HG02885 (cell line): ENCODE measurements at regions not wholly inside any gene's neighbourhood (a gene's known extent, or its start where the extent isn't known, plus 50 kb on each side); places are given as distances from the start of the nearest gene placed in this dataset.

Experiments
- ATAC-seq: cut with Tn5 transposase; IDR thresholded peaks from one replicate; pipeline ENCODE4 v1.9.1; 2021; ENCODE audit warnings: mild to moderate bottlenecking; ENCODE audit not compliant: unreplicated experiment, poor library complexity

DNA sequence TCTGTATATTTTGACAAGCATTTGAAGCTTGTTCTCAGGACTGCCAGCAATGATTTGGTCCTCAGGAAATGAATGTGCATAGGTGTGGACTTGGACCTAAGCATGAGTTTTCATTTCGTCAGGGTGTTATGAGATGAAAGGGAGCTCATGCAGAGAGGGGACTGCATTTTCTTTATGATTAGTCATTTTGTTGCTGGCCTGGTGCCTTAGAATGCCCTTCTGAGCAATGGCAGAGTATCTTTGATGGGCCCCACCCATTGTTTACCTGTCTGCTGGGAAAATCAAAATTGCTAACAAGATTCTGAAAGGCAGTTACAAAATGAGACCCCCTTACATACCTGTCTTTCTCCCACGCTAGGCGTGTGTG is 51.5 kb upstream of the MTHFD1L start:
- peak; percentile 63 for ATAC-seq
